ENCODE measurements at regions not wholly inside any gene's neighbourhood (a gene's known extent, or its start where the extent isn't known, plus 50 kb on each side); places are given as distances from the start of the nearest gene placed in this dataset.

GRCh38 chrX:3550871-3551270 is 162.6 kb downstream of the PRKX start:
- Histone ChIP-seq H3K4me3 (no peak overlapping the region), H3K27ac (no peak overlapping the region), H3K36me3 (no peaks in the 10 kb centered on the region), H3K9me3 (no peaks in the 10 kb centered on the region), H3K27me3 (no peaks in the 10 kb centered on the region), H3K4me1 (peaks cover 0 to 9% (median 0%) of the 10 kb centered on the region in 9 donors)
- DNase-seq: no peak
- 87 to 94% methylated on average over 4 of the region's 4 CpGs for WGBS, 2 donors
- intact Hi-C loops (cut with DNase I): loop anchor here in 1 of 10 donors (5.0 kb wide), 1 partner anchor 1024 kb away; no protein-coding TSS in a partner anchor
- TF ChIP-seq CTCF (IDR thresholded peaks at IDR 0.05): no peak
- ATAC-seq: no peak

GRCh38 chrX:3550160-3550751 is 163.2 kb downstream of the PRKX start:
- Histone ChIP-seq H3K36me3 (no peaks in the 10 kb centered on the region), H3K9me3 (no peaks in the 10 kb centered on the region), H3K27ac (peak overlapping the region in 2 of 10 donors; percentile 47 to 56), H3K4me1 (peaks cover 0 to 9% (median 0%) of the 10 kb centered on the region in 9 donors), H3K4me3 (no peak overlapping the region), H3K27me3 (no peaks in the 10 kb centered on the region)
- no peak for ATAC-seq
- no peak for DNase-seq
- intact Hi-C loops (cut with DNase I): loop anchor here in 1 of 10 donors (5.0 kb wide), 1 partner anchor 1023 kb away; no protein-coding TSS in a partner anchor
- 88 to 91% methylated on average over 8 of the region's 8 CpGs for WGBS, 2 donors
- TF ChIP-seq CTCF (IDR thresholded peaks at IDR 0.05): no peak

- H3K9me3 ChIP-seq: no peaks in the 10 kb centered on the region
- peak overlapping the region in 5 of 10 donors; percentile 42 to 56 (median 50) for H3K27ac ChIP-seq
- H3K36me3 ChIP-seq: no peaks in the 10 kb centered on the region
- TF ChIP-seq CTCF (IDR thresholded peaks at IDR 0.05): no peak
- H3K27me3 ChIP-seq: no peaks in the 10 kb centered on the region
- peak in 6 of 8 donors; percentile 55 to 87 (median 74) for ATAC-seq
- peak overlapping the region in 7 of 10 donors; percentile 16 to 45 (median 36) for H3K4me3 ChIP-seq
- H3K4me1 ChIP-seq: peaks cover 0 to 9% (median 0%) of the 10 kb centered on the region in 9 donors
- DNase-seq: peak; percentile 6 to 16
- intact Hi-C loops (cut with DNase I): loop anchor here in 4 of 10 donors (2.0 to 10.0 kb wide), 5 partner anchors 205 to 432 kb away; partner anchors contain the start of gene MXRA5 (in 1 of the 4)
- WGBS, 2 donors: 26 to 42% methylated on average over 13 of the region's 13 CpGs
These were observed 164.0 kb downstream of the PRKX start for GRCh38 chrX:3549411-3549911.

- ATAC-seq (peak in 7 of 8 donors; percentile 47 to 87 (median 71)), DNase-seq (peak in 1 of 2 donors; percentile 12)
- Histone ChIP-seq H3K27ac (peak overlapping the region in 5 of 10 donors; percentile 42 to 56 (median 50)), H3K9me3 (no peaks in the 10 kb centered on the region), H3K4me3 (peak overlapping the region in 8 of 10 donors; percentile 7 to 45 (median 30)), H3K4me1 (peaks cover 0 to 9% (median 0%) of the 10 kb centered on the region in 9 donors), H3K36me3 (no peaks in the 10 kb centered on the region), H3K27me3 (no peaks in the 10 kb centered on the region)
- 16 to 28% methylated on average over 14 to 15 of the region's 15 CpGs for WGBS, 2 donors
- peak in 7 of 9 donors; percentile 25 to 62 (median 51) for TF ChIP-seq CTCF (IDR thresholded peaks at IDR 0.05)
- intact Hi-C loops (cut with DNase I): loop anchor here in 4 of 10 donors (2.0 to 10.0 kb wide), 5 partner anchors 204 to 432 kb away; partner anchors contain the start of gene MXRA5 (in 1 of the 4)
These were observed 164.6 kb downstream of the PRKX start for GRCh38 chrX:3548765-3549391.

Data from heart right ventricle (tissue), 16 donors.